Astrocyte (in vitro differentiated cells and primary cell): ENCODE measurements at regions not wholly inside any gene's neighbourhood (a gene's known extent, or its start where the extent isn't known, plus 50 kb on each side); places are given as distances from the start of the nearest gene placed in this dataset.

Experiments used
- DNase-seq: peaks from one replicate; pipeline ENCODE4 v3.0.0-alpha.2; 2010; ENCODE audit warnings: low read depth
- FAIRE-seq: peaks from 2 replicates; lab custom pipeline; 2011; peaks lifted over from hg19 to GRCh38; lab: Jason Lieb, UNC
- H2AFZ ChIP-seq: 2 replicates; pipeline ENCODE4 v1.6.0; 2012; ENCODE audit warnings: low read depth, low read length, inconsistent platforms
- H3K27ac ChIP-seq: 2 replicates; pipeline ENCODE4 v1.5.1; 2011; ENCODE audit warnings: low read depth, low read length, inconsistent platforms
- H3K27me3 ChIP-seq: 2 replicates; pipeline ENCODE4 v1.6.0; 2011; ENCODE audit warnings: low read length, inconsistent platforms; ENCODE audit not compliant: insufficient read depth
- H3K36me3 ChIP-seq: 2 replicates; pipeline ENCODE4 v1.5.1; 2011; ENCODE audit warnings: low read length, inconsistent platforms; ENCODE audit not compliant: insufficient read depth
- H3K4me1 ChIP-seq: 2 replicates; pipeline ENCODE4 v1.5.1; 2011; ENCODE audit warnings: low read length, inconsistent platforms; ENCODE audit not compliant: insufficient read depth
- H3K4me2 ChIP-seq: 2 replicates; pipeline ENCODE4 v1.6.0; 2012; ENCODE audit warnings: low read length, inconsistent platforms
- H3K4me3 ChIP-seq: 2 replicates; pipeline ENCODE4 v1.5.1; 2011; ENCODE audit warnings: low read depth, mild to moderate bottlenecking, low read length, inconsistent platforms; ENCODE audit not compliant: insufficient read depth
- H3K79me2 ChIP-seq: 2 replicates; pipeline ENCODE4 v1.6.0; 2012; ENCODE audit warnings: mild to moderate bottlenecking, low read length, inconsistent platforms; ENCODE audit not compliant: insufficient read depth
- H3K9ac ChIP-seq: 2 replicates; pipeline ENCODE4 v1.6.0; 2012; ENCODE audit warnings: mild to moderate bottlenecking, low read length, inconsistent platforms
- H3K9me3 ChIP-seq: 2 replicates; pipeline ENCODE4 v1.5.1; 2012; ENCODE audit warnings: low read depth, mild to moderate bottlenecking, low read length, inconsistent platforms; ENCODE audit not compliant: insufficient read depth
- H4K20me1 ChIP-seq: 2 replicates; pipeline ENCODE4 v1.6.0; 2012; ENCODE audit warnings: low read length, inconsistent platforms; ENCODE audit not compliant: insufficient read depth
- H3K27ac Mint-ChIP-seq: one replicate; pipeline ENCODE4 v1.8.0; 2021; ENCODE audit warnings: mild to moderate bottlenecking, mixed read lengths; ENCODE audit not compliant: unreplicated experiment
- H3K27me3 Mint-ChIP-seq: one replicate; pipeline ENCODE4 v1.8.0; 2021; ENCODE audit warnings: low read depth, mixed read lengths; ENCODE audit not compliant: unreplicated experiment
- H3K36me3 Mint-ChIP-seq: one replicate; pipeline ENCODE4 v1.8.0; 2021; ENCODE audit warnings: low read depth, mixed read lengths; ENCODE audit not compliant: unreplicated experiment
- H3K4me1 Mint-ChIP-seq: one replicate; pipeline ENCODE4 v1.8.0; 2021; ENCODE audit warnings: low read depth, mixed read lengths; ENCODE audit not compliant: unreplicated experiment
- H3K4me3 Mint-ChIP-seq: one replicate; pipeline ENCODE4 v1.8.0; 2021; ENCODE audit warnings: mild to moderate bottlenecking, moderate library complexity, mixed read lengths; ENCODE audit not compliant: unreplicated experiment
- H3K9me3 Mint-ChIP-seq: one replicate; pipeline ENCODE4 v1.8.0; 2021; ENCODE audit warnings: mild to moderate bottlenecking, mixed read lengths; ENCODE audit not compliant: unreplicated experiment
- CTCF ChIP-seq: IDR thresholded peaks from 2 replicates; pipeline ENCODE4 v1.5.1; 2011; ENCODE audit warnings: low read depth, mild to moderate bottlenecking, inconsistent platforms, low read length, moderate library complexity; ENCODE audit not compliant: insufficient read depth
- EZH2 ChIP-seq: IDR thresholded peaks from 2 replicates; pipeline ENCODE4 v1.6.1; 2012; ENCODE audit warnings: mild to moderate bottlenecking, low read length, inconsistent platforms; ENCODE audit not compliant: insufficient read depth

GRCh38 chr1:81226603-81226928 lies 574.2 kb upstream of the ADGRL2 start:
- H3K79me2 ChIP-seq = no peaks in the 10 kb centered on the region
- no peaks in the 10 kb centered on the region for H3K36me3 Mint-ChIP-seq
- H3K4me3 Mint-ChIP-seq = no peak overlapping the region
- H3K9me3 Mint-ChIP-seq = no peaks in the 10 kb centered on the region
- no peaks in the 10 kb centered on the region for H3K36me3 ChIP-seq
- DNase-seq (no peak), FAIRE-seq (no peak)
- no peak overlapping the region for H3K9ac ChIP-seq
- peaks cover under 1% of the 10 kb centered on the region for H3K4me1 Mint-ChIP-seq
- H3K9me3 ChIP-seq = no peaks in the 10 kb centered on the region
- no peak overlapping the region for H3K27ac Mint-ChIP-seq
- no peaks in the 10 kb centered on the region for H4K20me1 ChIP-seq
- no peaks in the 10 kb centered on the region for H3K27me3 ChIP-seq
- H3K4me2 ChIP-seq = no peak overlapping the region
- no peaks in the 10 kb centered on the region for H3K4me1 ChIP-seq
- no peak overlapping the region for H3K27ac ChIP-seq
- no peak overlapping the region for H3K4me3 ChIP-seq
- H2AFZ ChIP-seq = no peak overlapping the region
- TF ChIP-seq CTCF (no peak), EZH2 (no peak)
- H3K27me3 Mint-ChIP-seq = no peaks in the 10 kb centered on the region

- Mint-ChIP-seq H3K4me1 (no peaks in the 10 kb centered on the region), H3K36me3 (no peaks in the 10 kb centered on the region), H3K9me3 (no peaks in the 10 kb centered on the region), H3K4me3 (no peak overlapping the region), H3K27me3 (no peaks in the 10 kb centered on the region), H3K27ac (no peak overlapping the region)
- Histone ChIP-seq H3K9me3 (no peaks in the 10 kb centered on the region), H3K4me1 (no peaks in the 10 kb centered on the region), H3K27ac (no peak overlapping the region), H3K27me3 (no peaks in the 10 kb centered on the region), H3K36me3 (no peaks in the 10 kb centered on the region), H4K20me1 (no peaks in the 10 kb centered on the region), H3K4me3 (no peak overlapping the region), H3K9ac (no peak overlapping the region), H2AFZ (no peak overlapping the region), H3K4me2 (no peak overlapping the region), H3K79me2 (no peaks in the 10 kb centered on the region)
- FAIRE-seq = no peak
- DNase-seq = no peak
- TF ChIP-seq CTCF (no peak), EZH2 (no peak)
These were observed 574.7 kb upstream of the ADGRL2 start for GRCh38 chr1:81225789-81226602.

GRCh38 chr1:81224222-81224621 lies 576.5 kb upstream of the ADGRL2 start:
- no peak overlapping the region for H3K27ac Mint-ChIP-seq
- no peak for FAIRE-seq
- no peaks in the 10 kb centered on the region for H3K4me1 Mint-ChIP-seq
- Histone ChIP-seq H3K4me1 (no peaks in the 10 kb centered on the region), H3K27me3 (no peaks in the 10 kb centered on the region), H4K20me1 (no peaks in the 10 kb centered on the region), H3K27ac (no peak overlapping the region), H3K4me3 (no peak overlapping the region), H3K9ac (no peak overlapping the region), H3K79me2 (no peaks in the 10 kb centered on the region), H2AFZ (no peak overlapping the region), H3K36me3 (no peaks in the 10 kb centered on the region), H3K9me3 (no peaks in the 10 kb centered on the region), H3K4me2 (no peak overlapping the region)
- H3K27me3 Mint-ChIP-seq = no peaks in the 10 kb centered on the region
- no peaks in the 10 kb centered on the region for H3K9me3 Mint-ChIP-seq
- TF ChIP-seq CTCF (no peak), EZH2 (no peak)
- no peak overlapping the region for H3K4me3 Mint-ChIP-seq
- no peak for DNase-seq
- H3K36me3 Mint-ChIP-seq = no peaks in the 10 kb centered on the region
